ENCODE measurements at regions not wholly inside any gene's neighbourhood (a gene's known extent, or its start where the extent isn't known, plus 50 kb on each side); places are given as distances from the start of the nearest gene placed in this dataset.

- TF ChIP-seq CTCF (IDR thresholded peaks at IDR 0.05) (no peak), POLR2A (IDR thresholded peaks at IDR 0.05) (no peak)
Observed at GRCh38 chr16:8342276-8342675, 248.0 kb downstream of the TMEM114 start.

Measured in adrenal gland (tissue), 5 donors.